NCI-H1092 treated with DMSO at 0.1 percent for 48 hours (cell line): ENCODE measurements at regions not wholly inside any gene's neighbourhood (a gene's known extent, or its start where the extent isn't known, plus 50 kb on each side); places are given as distances from the start of the nearest gene placed in this dataset.

Experiments used
- DNase-seq: peaks from one replicate; lab custom pipeline; 2025; lab: John Stamatoyannopoulos, UW

DNA sequence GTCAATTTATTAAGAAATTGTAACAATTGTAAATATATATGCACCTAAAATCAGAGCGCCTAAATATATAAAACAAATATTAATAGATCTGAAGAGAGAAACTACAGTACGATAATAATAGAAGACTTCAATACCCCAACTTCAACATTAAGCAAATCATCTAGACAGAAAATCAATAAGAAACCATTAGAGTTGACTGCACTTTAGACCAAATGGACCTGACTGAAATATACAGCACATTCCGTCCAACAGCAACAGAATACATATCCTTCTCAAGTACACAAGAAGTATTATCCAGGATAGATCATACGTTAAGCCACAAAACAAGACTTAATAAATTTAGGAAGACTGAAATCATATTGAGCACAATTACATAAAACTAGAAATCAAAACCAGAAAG lies 208.7 kb downstream of the MED10 start:
- DNase-seq, result no peak

GRCh38 chr5:6166698-6167394 lies 211.5 kb downstream of the MED10 start:
- no peak for DNase-seq

GRCh38 chr5:6163913-6164312 lies 214.4 kb downstream of the MED10 start:
- no peak for DNase-seq

DNA sequence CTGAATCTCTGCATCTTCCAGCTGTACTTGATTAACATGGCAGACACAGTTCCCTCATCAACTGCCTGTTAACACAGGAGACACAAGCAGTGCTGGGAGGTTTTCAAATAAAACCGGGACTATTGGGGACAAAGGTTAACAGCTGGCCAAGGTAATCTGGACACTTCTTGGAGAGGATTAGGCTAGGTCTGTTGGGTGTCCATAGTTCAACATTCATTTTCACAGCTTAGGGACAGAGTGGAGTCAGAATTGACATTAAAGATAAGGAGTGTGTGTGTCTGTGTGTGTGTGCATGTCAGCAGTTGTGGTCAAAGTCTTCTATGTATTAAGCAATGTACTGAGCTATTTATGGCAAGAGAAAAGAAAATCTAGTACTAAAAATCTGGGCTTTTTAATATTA lies 216.2 kb downstream of the MED10 start:
- DNase-seq, result no peak

- no peak for DNase-seq
These were observed 217.1 kb downstream of the MED10 start for GRCh38 chr5:6161257-6161656.

GRCh38 chr5:6159832-6160430 lies 218.4 kb downstream of the MED10 start:
- peak; percentile 22 for DNase-seq

- DNase-seq, result peak; percentile 75
These were observed 219.1 kb downstream of the MED10 start for GRCh38 chr5:6158974-6159831.

GRCh38 chr5:6154216-6154615 lies 224.1 kb downstream of the MED10 start:
- no peak for DNase-seq

DNA sequence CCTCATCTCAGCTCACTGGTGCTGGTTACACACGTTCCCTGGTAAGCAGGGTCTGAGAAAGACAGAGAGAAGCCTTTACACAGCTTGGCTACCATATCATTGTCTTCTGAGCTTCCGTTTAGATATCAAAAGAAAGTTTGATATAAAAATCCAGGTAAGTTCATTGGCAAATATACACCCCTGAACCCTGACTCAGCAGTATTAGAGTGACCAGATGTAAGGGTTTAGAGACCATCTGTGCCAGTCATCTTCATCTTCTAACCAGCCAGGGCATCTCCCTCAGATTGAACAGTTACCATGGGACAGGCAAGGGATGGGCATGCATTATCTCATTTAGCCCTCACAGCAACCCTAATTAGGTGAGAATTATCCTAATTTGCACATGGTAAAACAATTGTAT lies 232.1 kb downstream of the MED10 start:
- DNase-seq, result no peak

- DNase-seq, result no peak
These were observed 232.6 kb downstream of the MED10 start for GRCh38 chr5:6145616-6146237.

GRCh38 chr5:6143523-6143922 lies 234.8 kb downstream of the MED10 start:
- no peak for DNase-seq

GRCh38 chr5:6142353-6142752 lies 236.0 kb downstream of the MED10 start:
- DNase-seq, result no peak

- no peak for DNase-seq
These were observed 238.1 kb downstream of the MED10 start for GRCh38 chr5:6140219-6140618.

DNA sequence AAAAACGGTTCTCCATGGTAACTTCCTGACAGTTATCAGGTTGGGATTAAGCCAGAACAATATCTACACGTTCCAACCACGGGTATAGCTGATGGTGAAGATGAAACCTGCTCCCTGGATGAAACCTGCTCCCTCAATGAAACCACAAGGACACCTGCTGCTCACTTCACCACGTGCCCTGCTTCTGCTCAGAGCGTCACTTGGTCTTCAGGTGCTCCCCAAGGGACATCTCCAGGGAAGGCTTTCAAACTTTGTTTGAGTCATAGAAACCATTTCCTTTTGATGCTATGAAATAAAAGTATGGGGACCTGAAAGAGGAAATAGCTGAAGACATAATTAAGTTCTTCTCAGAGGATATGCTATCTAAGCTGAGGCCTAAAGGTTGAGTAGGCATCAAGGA lies 242.4 kb downstream of the MED10 start:
- no peak for DNase-seq

DNA sequence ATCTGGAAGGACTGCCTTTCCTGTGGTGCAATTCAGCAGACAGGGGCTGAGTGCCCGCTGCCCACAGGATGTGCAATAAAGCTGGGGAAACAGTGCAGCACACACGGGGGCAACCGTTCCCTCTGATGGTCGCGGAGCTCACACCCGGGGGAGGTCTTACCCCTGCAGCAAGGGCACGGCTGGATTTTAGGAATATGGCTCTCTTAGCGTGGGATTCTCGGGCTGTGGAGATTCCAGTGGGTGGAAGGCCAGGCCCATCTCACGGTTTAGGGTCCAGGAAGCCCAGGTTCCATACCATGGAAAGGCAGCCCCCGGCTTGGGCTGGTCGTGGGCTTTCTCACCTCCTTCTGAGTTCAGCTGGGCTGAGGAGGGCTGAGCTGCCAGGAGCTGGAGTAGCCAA lies 244.1 kb downstream of the MED10 start:
- DNase-seq, result no peak

GRCh38 chr5:6125781-6126180 lies 252.6 kb downstream of the MED10 start:
- no peak for DNase-seq

- no peak for DNase-seq
These were observed 259.7 kb downstream of the MED10 start for GRCh38 chr5:6118691-6119090.

GRCh38 chr5:6117212-6117611 lies 261.1 kb downstream of the MED10 start:
- no peak for DNase-seq

GRCh38 chr5:6115852-6116251 lies 262.5 kb downstream of the MED10 start:
- no peak for DNase-seq

GRCh38 chr5:6112538-6112937 lies 265.8 kb downstream of the MED10 start:
- no peak for DNase-seq

- DNase-seq, result no peak
These were observed 266.2 kb downstream of the MED10 start for GRCh38 chr5:6112125-6112524.

- DNase-seq, result no peak
These were observed 267.2 kb downstream of the MED10 start for GRCh38 chr5:6111131-6111530.
